Left lung (tissue), 4 donors: ENCODE measurements at regions not wholly inside any gene's neighbourhood (a gene's known extent, or its start where the extent isn't known, plus 50 kb on each side); places are given as distances from the start of the nearest gene placed in this dataset.

Experiments used
- ATAC-seq: fragments of 200-7000 bp; cut with Tn5 transposase; one replicate; pipeline ENCODE4 v1.9.1; 2020; ENCODE audit warnings: moderate library complexity
- DNase-seq, 4 donors: peaks; one replicate each; pipeline ENCODE4 v3.0.0-alpha.2; 2013 to 2020
- H3K27ac ChIP-seq, 2 donors: fragments of 200-600 bp; sonication (generic) in 1 of 2; one replicate each; pipeline versions ENCODE4 v1.5.0 to v1.8.0; 2020 to 2021
- H3K27me3 ChIP-seq, 2 donors: fragments of 200-600 bp; sonication (generic) in 1 of 2; one replicate each; pipeline versions ENCODE4 v1.5.0 to v1.8.0; 2020 to 2021
- H3K36me3 ChIP-seq, 2 donors: fragments of 200-600 bp; sonication (generic) in 1 of 2; one replicate each; pipeline versions ENCODE4 v1.5.0 to v1.8.0; 2020 to 2021
- H3K4me1 ChIP-seq, 2 donors: fragments of 200-600 bp; one replicate each; pipeline ENCODE4 v1.8.0; 2021
- H3K4me3 ChIP-seq, 2 donors: fragments of 200-600 bp; sonication (generic) in 1 of 2; one replicate each; pipeline versions ENCODE4 v1.5.0 to v1.8.0; 2020 to 2021; ENCODE audit warnings: mild to moderate bottlenecking in 1 of 2
- H3K9me3 ChIP-seq, 2 donors: fragments of 200-600 bp; sonication (generic) in 1 of 2; one replicate each; pipeline versions ENCODE4 v1.5.0 to v1.8.0; 2020 to 2021
- intact Hi-C, 2 donors: fragments of 100-400 bp; cut with DNase I; formaldehyde crosslinking; loops; one replicate each; pipeline versions ENCODE4 v1.11.2 to v1.14.2; 2022
- TF ChIP-seq, protein P1 (sequence below), 2 donors: fragments of 200-600 bp; sonication (generic) in 1 of 2; IDR thresholded peaks; one replicate each; pipeline versions ENCODE4 v1.5.0 to v1.8.0; 2021; ENCODE audit warnings: antibody characterized with exemption in 2 of 2
- donor health status: DM: no; HTN: yes; CAD: no.
- donor health status: DM: no; HTN: no; CAD: no.

DNA sequence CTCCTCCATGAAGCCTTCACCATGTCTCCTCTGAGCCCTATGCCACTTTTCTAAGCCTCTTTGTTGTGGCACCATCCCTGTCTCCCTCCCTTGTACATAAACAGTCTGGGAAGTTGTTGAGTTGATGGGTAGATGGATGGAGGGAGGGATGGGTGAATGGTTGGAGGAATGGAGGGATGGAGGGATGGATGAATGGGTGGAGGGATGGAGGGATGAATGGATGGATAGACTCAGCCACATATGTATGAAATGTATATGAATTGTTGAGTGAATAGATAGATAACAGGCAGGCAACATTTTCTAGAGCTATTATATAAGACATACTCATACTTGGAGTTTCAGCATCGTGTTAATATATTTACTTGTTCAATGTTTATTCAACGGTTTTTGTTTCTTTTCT lies 58.3 kb upstream of the HES1 start:
- Histone ChIP-seq H3K4me3 (no peak overlapping the region), H3K27me3 (peaks cover 0 to under 1% of the 10 kb centered on the region in 2 donors), H3K9me3 (no peaks in the 10 kb centered on the region), H3K27ac (no peak overlapping the region), H3K4me1 (peaks cover 0 to 3% of the 10 kb centered on the region in 2 donors), H3K36me3 (no peaks in the 10 kb centered on the region)
- DNase-seq: no peak
- intact Hi-C loops: no loop called here
- TF ChIP-seq, protein P1, sequence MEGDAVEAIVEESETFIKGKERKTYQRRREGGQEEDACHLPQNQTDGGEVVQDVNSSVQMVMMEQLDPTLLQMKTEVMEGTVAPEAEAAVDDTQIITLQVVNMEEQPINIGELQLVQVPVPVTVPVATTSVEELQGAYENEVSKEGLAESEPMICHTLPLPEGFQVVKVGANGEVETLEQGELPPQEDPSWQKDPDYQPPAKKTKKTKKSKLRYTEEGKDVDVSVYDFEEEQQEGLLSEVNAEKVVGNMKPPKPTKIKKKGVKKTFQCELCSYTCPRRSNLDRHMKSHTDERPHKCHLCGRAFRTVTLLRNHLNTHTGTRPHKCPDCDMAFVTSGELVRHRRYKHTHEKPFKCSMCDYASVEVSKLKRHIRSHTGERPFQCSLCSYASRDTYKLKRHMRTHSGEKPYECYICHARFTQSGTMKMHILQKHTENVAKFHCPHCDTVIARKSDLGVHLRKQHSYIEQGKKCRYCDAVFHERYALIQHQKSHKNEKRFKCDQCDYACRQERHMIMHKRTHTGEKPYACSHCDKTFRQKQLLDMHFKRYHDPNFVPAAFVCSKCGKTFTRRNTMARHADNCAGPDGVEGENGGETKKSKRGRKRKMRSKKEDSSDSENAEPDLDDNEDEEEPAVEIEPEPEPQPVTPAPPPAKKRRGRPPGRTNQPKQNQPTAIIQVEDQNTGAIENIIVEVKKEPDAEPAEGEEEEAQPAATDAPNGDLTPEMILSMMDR (IDR thresholded peaks at IDR 0.05): no peak
- no peak for ATAC-seq

- Histone ChIP-seq H3K4me3 (no peak overlapping the region), H3K27me3 (no peaks in the 10 kb centered on the region), H3K4me1 (peaks cover 0 to 9% of the 10 kb centered on the region in 2 donors), H3K36me3 (no peaks in the 10 kb centered on the region), H3K27ac (no peak overlapping the region), H3K9me3 (no peaks in the 10 kb centered on the region)
- TF ChIP-seq, protein P1 (IDR thresholded peaks at IDR 0.05): no peak
- DNase-seq: no peak
- no peak for ATAC-seq
- intact Hi-C loops: no loop called here
These were observed 57.7 kb upstream of the HES1 start for GRCh38 chr3:194078045-194078821.

DNA sequence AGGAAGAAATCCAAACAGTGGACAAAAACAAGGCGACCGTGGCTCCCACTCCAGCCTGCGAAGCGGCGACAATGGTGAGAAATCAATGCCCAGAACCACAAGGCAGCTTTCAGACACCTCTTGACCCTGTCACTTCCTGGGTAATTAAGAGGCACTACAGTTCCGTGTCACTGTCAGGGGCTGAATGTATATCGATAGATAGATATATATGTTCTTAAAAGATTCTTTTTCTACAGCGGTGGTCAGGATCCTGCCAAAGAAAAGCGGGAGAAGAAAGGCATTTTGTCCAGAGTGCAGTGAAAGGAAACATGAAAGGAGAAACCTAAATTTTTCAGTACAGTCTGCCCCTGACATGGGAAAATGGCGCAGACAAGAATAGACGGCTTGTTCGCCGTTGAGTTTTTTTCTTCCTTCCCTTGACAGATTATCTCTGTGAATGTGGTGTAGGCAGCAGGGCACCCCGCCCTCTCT lies 56.2 kb upstream of the HES1 start:
- no peaks in the 10 kb centered on the region for H3K27me3 ChIP-seq
- intact Hi-C loops: loop anchor here in 1 of 2 donors (10.0 kb wide), 1 partner anchor 55 kb away; the partner anchor contains the start of gene HES1
- peaks cover 0 to 11% of the 10 kb centered on the region in 2 donors for H3K4me1 ChIP-seq
- no peak overlapping the region for H3K27ac ChIP-seq
- ATAC-seq: no peak
- H3K4me3 ChIP-seq: no peak overlapping the region
- no peaks in the 10 kb centered on the region for H3K36me3 ChIP-seq
- H3K9me3 ChIP-seq: no peaks in the 10 kb centered on the region
- no peak for DNase-seq
- TF ChIP-seq, protein P1 (IDR thresholded peaks at IDR 0.05): no peak

DNA sequence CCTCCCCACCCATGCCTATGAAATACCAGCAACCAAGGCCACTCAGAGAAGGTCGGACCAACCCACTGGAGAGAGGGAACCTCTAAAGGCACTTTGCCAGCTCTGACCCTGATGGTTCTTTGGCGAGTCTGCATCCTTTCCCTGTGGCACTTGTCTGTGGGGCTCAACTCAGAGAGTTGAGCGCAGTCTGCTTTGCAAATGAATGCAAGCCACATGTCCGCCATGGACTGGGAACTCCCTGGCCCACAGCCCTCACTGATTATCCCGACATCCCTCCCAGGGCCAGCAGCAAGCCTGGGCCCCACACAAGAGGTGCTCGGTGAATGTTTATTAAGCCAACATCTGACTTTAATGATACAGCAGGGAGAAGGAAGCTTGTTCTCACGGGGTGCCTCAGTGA lies 55.5 kb upstream of the HES1 start:
- H3K27ac ChIP-seq: no peak overlapping the region
- H3K27me3 ChIP-seq: no peaks in the 10 kb centered on the region
- ATAC-seq (no peak), DNase-seq (peak in 1 of 4 donors; percentile 25)
- H3K36me3 ChIP-seq: no peaks in the 10 kb centered on the region
- no peaks in the 10 kb centered on the region for H3K9me3 ChIP-seq
- peaks cover 0 to 11% of the 10 kb centered on the region in 2 donors for H3K4me1 ChIP-seq
- H3K4me3 ChIP-seq: no peak overlapping the region
- intact Hi-C loops: loop anchor here in 1 of 2 donors (10.0 kb wide), 1 partner anchor 54 kb away; the partner anchor contains the start of gene HES1
- TF ChIP-seq, protein P1 (IDR thresholded peaks at IDR 0.05): no peak
